HL-60 (cell line): ENCODE measurements at regions not wholly inside any gene's neighbourhood (a gene's known extent, or its start where the extent isn't known, plus 50 kb on each side); places are given as distances from the start of the nearest gene placed in this dataset.

Experiments
- DNase-seq, 2 experiments: peaks; one replicate each; pipeline ENCODE4 v3.0.0-alpha.2; 2010 to 2020; ENCODE audit warnings: low read depth in 1 of 2, low spot score in 1 of 2
- H3K27ac ChIP-seq: fragments of 250-450 bp; sonication (Bioruptor Pico); replicated peaks from 2 replicates; pipeline ENCODE4 v1.5.1; 2020; ENCODE audit warnings: mild to moderate bottlenecking, moderate library complexity
- H3K27me3 ChIP-seq: fragments of 250-450 bp; sonication (Bioruptor Pico); 2 replicates; pipeline ENCODE4 v1.5.1; 2021; ENCODE audit warnings: mild to moderate bottlenecking, moderate library complexity; ENCODE audit not compliant: insufficient read depth, poor library complexity, severe bottlenecking
- H3K4me3 ChIP-seq: replicated peaks from 2 replicates; pipeline ENCODE4 v1.5.1; 2011; ENCODE audit warnings: mild to moderate bottlenecking, control low read depth, low read length; ENCODE audit not compliant: insufficient read depth
- CTCF ChIP-seq: IDR thresholded peaks from one replicate; pipeline ENCODE4 v1.5.1; 2011; ENCODE audit warnings: low read length, control low read depth, inconsistent platforms; ENCODE audit not compliant: insufficient read depth
- GABPA ChIP-seq: IDR thresholded peaks from 2 replicates; pipeline ENCODE4 v1.6.1; 2012; ENCODE audit warnings: low read depth
- POLR2AphosphoS5 ChIP-seq: IDR thresholded peaks from 2 replicates; pipeline ENCODE4 v1.6.1; 2012; ENCODE audit warnings: low read depth
- REST ChIP-seq: IDR thresholded peaks from 2 replicates; pipeline ENCODE4 v1.6.1; 2012; ENCODE audit warnings: low read depth; ENCODE audit not compliant: insufficient replicate concordance
- SPI1 ChIP-seq: IDR thresholded peaks from 2 replicates; pipeline ENCODE4 v1.6.1; 2012; ENCODE audit warnings: low read depth, mild to moderate bottlenecking, borderline replicate concordance

GRCh38 chr4:161273607-161274006 is 890.2 kb downstream of the FSTL5 start:
- H3K27ac ChIP-seq, result no peak overlapping the region
- no peaks in the 10 kb centered on the region for H3K27me3 ChIP-seq
- TF ChIP-seq GABPA, result no peak
- TF ChIP-seq CTCF, result no peak
- no peak for TF ChIP-seq POLR2AphosphoS5
- TF ChIP-seq SPI1, result no peak
- no peak for TF ChIP-seq REST
- H3K4me3 ChIP-seq, result no peak overlapping the region
- DNase-seq, result no peak

GRCh38 chr4:161260819-161261218 is 903.0 kb downstream of the FSTL5 start:
- no peak overlapping the region for H3K4me3 ChIP-seq
- no peak for DNase-seq
- TF ChIP-seq SPI1 (no peak), CTCF (no peak), REST (no peak), POLR2AphosphoS5 (no peak), GABPA (no peak)

GRCh38 chr4:161256716-161257115 is 907.1 kb downstream of the FSTL5 start:
- peak in 1 of 2 experiments; percentile 31 for DNase-seq
- Histone ChIP-seq H3K4me3 (no peak overlapping the region), H3K27me3 (no peaks in the 10 kb centered on the region), H3K27ac (no peak overlapping the region)
- TF ChIP-seq GABPA (no peak), CTCF (no peak), REST (no peak), POLR2AphosphoS5 (no peak), SPI1 (no peak)

More at GRCh38 chr4:161260819-161261218, 903.0 kb downstream of the FSTL5 start:
- Histone ChIP-seq H3K27ac (no peak overlapping the region), H3K27me3 (no peaks in the 10 kb centered on the region)
